ENCODE measurements at regions not wholly inside any gene's neighbourhood (a gene's known extent, or its start where the extent isn't known, plus 50 kb on each side); places are given as distances from the start of the nearest gene placed in this dataset.

DNA sequence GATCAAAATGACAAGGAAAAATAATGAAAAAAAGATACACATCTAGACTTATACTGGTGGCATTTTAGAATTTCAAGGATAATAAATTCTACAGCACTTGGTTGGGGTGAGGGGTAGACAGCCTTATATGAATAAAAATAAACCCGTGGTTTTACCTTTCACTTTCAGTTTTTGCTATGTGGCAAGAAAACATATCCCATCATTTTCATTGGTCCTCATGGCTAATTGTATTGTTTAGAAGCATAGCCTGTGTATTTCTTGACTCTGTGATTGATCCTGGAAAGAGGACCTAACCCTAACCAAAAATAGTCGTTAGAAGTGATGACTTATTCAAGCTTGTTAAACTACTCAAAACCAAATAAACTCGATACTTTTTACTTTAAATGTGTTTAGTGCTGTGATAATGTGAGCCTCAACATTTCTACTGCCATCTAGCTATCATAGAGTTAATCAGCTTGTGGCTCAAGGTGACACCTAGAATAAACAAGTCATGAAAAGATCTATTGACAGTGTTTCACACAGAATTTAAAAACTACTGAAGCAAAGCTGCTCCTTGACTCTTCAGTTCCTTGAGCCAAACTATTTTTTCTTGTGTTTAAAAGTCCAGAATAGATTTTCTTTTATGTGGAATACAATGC is 153.3 kb upstream of the IZUMO3 start:
- ChIA-PET CTCF (no interaction called here), POLR2A (no interaction called here)
- no peaks in the 10 kb centered on the region for H3K9me3 ChIP-seq (ENCODE audit: control insufficient read depth, insufficient read depth, low read depth, low read length)
- no peak overlapping the region for H3K27ac ChIP-seq (ENCODE audit: extremely low read depth, low read depth, low read length)
- TF ChIP-seq HOXD13 (CRISPR knock-in tag; IDR thresholded peaks at IDR 0.05; ENCODE audit: borderline replicate concordance) (no peak), ZNF335 (tag by site-specific recombination; conservative IDR thresholded peaks at IDR 0.05) (no peak), SP7 (tag by site-specific recombination; IDR thresholded peaks at IDR 0.05) (no peak), ZBTB8A (tag by site-specific recombination; IDR thresholded peaks at IDR 0.05) (no peak), ZNF623 (tag by site-specific recombination; IDR thresholded peaks at IDR 0.05) (no peak), ZNF24 (tag by site-specific recombination; IDR thresholded peaks at IDR 0.05) (no peak), ZNF138 (tag by site-specific recombination; IDR thresholded peaks at IDR 0.05; ENCODE audit: borderline replicate concordance) (no peak), ZNF660 (tag by site-specific recombination; IDR thresholded peaks at IDR 0.05) (no peak), ZNF664 (tag by site-specific recombination; IDR thresholded peaks at IDR 0.05) (no peak), MYNN (tag by site-specific recombination; IDR thresholded peaks at IDR 0.05; ENCODE audit: borderline replicate concordance) (no peak), ZNF521 (tag by site-specific recombination; IDR thresholded peaks at IDR 0.05) (no peak), ZNF555 (tag by site-specific recombination; conservative IDR thresholded peaks at IDR 0.05) (no peak)
- TF ChIP-seq, protein P1, sequence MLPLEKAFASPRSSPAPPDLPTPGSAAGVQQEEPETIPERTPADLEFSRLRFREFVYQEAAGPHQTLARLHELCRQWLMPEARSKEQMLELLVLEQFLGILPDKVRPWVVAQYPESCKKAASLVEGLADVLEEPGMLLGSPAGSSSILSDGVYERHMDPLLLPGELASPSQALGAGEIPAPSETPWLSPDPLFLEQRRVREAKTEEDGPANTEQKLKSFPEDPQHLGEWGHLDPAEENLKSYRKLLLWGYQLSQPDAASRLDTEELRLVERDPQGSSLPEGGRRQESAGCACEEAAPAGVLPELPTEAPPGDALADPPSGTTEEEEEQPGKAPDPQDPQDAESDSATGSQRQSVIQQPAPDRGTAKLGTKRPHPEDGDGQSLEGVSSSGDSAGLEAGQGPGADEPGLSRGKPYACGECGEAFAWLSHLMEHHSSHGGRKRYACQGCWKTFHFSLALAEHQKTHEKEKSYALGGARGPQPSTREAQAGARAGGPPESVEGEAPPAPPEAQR (tag by site-specific recombination; IDR thresholded peaks at IDR 0.05): no peak
- TF ChIP-seq, protein P2, sequence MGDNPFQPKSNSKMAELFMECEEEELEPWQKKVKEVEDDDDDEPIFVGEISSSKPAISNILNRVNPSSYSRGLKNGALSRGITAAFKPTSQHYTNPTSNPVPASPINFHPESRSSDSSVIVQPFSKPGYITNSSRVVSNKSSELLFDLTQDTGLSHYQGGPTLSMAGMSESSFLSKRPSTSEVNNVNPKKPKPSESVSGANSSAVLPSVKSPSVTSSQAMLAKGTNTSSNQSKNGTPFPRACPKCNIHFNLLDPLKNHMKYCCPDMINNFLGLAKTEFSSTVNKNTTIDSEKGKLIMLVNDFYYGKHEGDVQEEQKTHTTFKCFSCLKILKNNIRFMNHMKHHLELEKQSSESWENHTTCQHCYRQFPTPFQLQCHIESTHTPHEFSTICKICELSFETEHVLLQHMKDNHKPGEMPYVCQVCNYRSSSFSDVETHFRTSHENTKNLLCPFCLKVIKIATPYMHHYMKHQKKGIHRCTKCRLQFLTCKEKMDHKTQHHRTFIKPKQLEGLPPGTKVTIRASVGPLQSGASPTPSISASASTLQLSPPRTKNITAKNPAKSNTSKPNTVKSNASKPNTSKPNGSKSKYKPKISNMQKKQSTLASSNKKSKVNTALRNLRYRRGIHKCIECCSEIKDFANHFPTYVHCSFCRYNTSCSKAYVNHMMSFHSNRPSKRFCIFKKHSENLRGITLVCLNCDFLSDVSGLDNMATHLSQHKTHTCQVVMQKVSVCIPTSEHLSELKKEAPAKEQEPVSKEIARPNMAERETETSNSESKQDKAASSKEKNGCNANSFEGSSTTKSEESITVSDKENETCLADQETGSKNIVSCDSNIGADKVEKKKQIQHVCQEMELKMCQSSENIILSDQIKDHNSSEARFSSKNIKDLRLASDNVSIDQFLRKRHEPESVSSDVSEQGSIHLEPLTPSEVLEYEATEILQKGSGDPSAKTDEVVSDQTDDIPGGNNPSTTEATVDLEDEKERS (tag by site-specific recombination; IDR thresholded peaks at IDR 0.05): no peak
- H3K4me3 ChIP-seq (ENCODE audit: low read depth, low read length): no peak overlapping the region
- no peaks in the 10 kb centered on the region for H3K4me1 ChIP-seq (ENCODE audit: control insufficient read depth, insufficient read depth, low read length)
- no peaks in the 10 kb centered on the region for H3K36me3 ChIP-seq (ENCODE audit: control insufficient read depth in 2 of 2, insufficient read depth in 1 of 2, low read length in 2 of 2)

DNA sequence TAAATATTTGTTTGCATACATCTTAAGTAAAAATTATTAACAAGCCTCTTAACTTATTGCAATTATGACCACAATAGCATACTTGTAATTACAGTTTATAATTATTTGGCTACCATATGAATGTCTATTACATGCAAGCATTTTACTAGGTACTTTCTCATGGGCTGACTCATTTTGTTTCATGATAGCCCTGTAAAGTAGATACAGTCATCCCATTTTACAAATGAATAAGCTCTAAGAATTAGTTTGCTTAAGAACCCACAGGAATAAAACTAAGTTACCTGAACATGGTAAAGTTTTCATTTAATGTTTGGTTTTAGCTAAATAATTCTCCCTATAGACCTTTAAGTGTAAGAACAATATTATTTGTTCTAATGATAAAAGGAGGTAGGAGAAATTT is 126.6 kb upstream of the IZUMO3 start:
- Histone ChIP-seq H3K27ac (ENCODE audit: extremely low read depth, low read depth, low read length) (no peak overlapping the region), H3K4me1 (ENCODE audit: control insufficient read depth, insufficient read depth, low read length) (no peaks in the 10 kb centered on the region), H3K4me3 (ENCODE audit: low read depth, low read length) (no peak overlapping the region), H3K9me3 (ENCODE audit: control insufficient read depth, insufficient read depth, low read depth, low read length) (no peaks in the 10 kb centered on the region), H3K36me3 (ENCODE audit: control insufficient read depth in 2 of 2, insufficient read depth in 1 of 2, low read length in 2 of 2) (no peaks in the 10 kb centered on the region)
- no peak for TF ChIP-seq SETDB1 (IDR thresholded peaks at IDR 0.05; ENCODE audit: insufficient read length, low read length)
- no peak for TF ChIP-seq SP7 (tag by site-specific recombination; IDR thresholded peaks at IDR 0.05)
- no peak for TF ChIP-seq ZNF624 (tag by site-specific recombination; IDR thresholded peaks at IDR 0.05)
- no peak for TF ChIP-seq ZNF830 (tag by site-specific recombination; IDR thresholded peaks at IDR 0.05; ENCODE audit: low read depth)
- TF ChIP-seq ZNF654 (tag by site-specific recombination; IDR thresholded peaks at IDR 0.05; ENCODE audit: low read depth): no peak
- TF ChIP-seq, protein P3, sequence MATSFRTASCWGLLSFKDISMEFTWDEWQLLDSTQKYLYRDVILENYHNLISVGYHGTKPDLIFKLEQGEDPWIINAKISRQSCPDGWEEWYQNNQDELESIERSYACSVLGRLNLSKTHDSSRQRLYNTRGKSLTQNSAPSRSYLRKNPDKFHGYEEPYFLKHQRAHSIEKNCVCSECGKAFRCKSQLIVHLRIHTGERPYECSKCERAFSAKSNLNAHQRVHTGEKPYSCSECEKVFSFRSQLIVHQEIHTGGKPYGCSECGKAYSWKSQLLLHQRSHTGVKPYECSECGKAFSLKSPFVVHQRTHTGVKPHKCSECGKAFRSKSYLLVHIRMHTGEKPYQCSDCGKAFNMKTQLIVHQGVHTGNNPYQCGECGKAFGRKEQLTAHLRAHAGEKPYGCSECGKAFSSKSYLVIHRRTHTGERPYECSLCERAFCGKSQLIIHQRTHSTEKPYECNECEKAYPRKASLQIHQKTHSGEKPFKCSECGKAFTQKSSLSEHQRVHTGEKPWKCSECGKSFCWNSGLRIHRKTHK (tag by site-specific recombination; IDR thresholded peaks at IDR 0.05): no peak
- POLR2A ChIA-PET: no interaction called here
- CTCF ChIA-PET: interaction anchor here (1.1 kb wide), 1 partner anchor 9 kb away, joined by 3 read pairs; no protein-coding TSS in a partner anchor

Data from HEK293 (cell line).